Spinal cord (tissue), 9 donors: ENCODE measurements at regions not wholly inside any gene's neighbourhood (a gene's known extent, or its start where the extent isn't known, plus 50 kb on each side); places are given as distances from the start of the nearest gene placed in this dataset.
A peak's percentile ranks its signal among the peaks of the same experiment; 100 is the strongest.
"Not testable (repeated sequence)": the region's sequence is repeated elsewhere in the genome, so short reads cannot be mapped to it uniquely, and the experiment has no call there.

Source experiments
- DNase-seq, 6 donors: peaks; one replicate each; pipeline versions ENCODE4 v3.0.0 to v3.0.0-alpha.2; 2013 to 2015; ENCODE audit warnings: low spot score in 6 of 6, low read depth in 4 of 6
- H3K27ac ChIP-seq: one replicate; pipeline ENCODE4 v1.5.1; 2013; ENCODE audit warnings: low read depth, low read length, control low read depth
- H3K27me3 ChIP-seq: one replicate; pipeline ENCODE4 v1.6.1; 2013; ENCODE audit warnings: low read length; ENCODE audit not compliant: control insufficient read depth, insufficient read depth
- H3K36me3 ChIP-seq: one replicate; pipeline ENCODE4 v1.6.1; 2013; ENCODE audit warnings: low read length; ENCODE audit not compliant: control insufficient read depth, insufficient read depth
- H3K4me1 ChIP-seq: one replicate; pipeline ENCODE4 v1.6.1; 2013; ENCODE audit warnings: low read length; ENCODE audit not compliant: control insufficient read depth, insufficient read depth
- H3K4me3 ChIP-seq: one replicate; pipeline ENCODE4 v1.5.1; 2013; ENCODE audit warnings: low read depth, low read length, control low read depth
- H3K9me3 ChIP-seq: one replicate; pipeline ENCODE4 v1.6.1; 2013; ENCODE audit warnings: low read length; ENCODE audit not compliant: control insufficient read depth, insufficient read depth
- WGBS: methylation state at CpG from one replicate; pipeline ENCODE4 v1.1.5; 2013; ENCODE audit warnings: missing lambda C conversion rate; ENCODE audit not compliant: insufficient coverage; 5-methylcytosine and 5-hydroxymethylcytosine counted together
- donor health status: healthy.

DNA sequence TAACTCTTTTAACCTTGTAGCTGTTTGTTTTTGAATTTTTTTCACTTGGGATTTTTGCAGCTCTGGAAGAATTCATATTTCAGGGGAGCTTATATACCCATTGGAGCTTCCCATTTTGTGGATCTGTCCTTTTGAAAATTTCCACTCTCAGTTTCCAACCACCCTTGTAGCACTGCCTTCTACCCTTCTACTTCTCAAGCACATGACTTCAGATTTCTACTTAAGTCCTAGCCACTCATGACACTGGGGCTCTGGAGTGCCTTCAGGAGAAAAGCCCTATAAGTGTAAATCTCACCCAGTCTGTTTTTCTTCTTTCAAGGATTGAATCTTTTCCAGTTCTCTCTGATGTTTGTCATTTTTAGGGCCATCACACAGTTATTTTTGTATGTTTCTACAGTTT, 283.7 kb upstream of the KCNH7 start:
- Histone ChIP-seq H3K4me3 (no peak overlapping the region), H3K27ac (no peak overlapping the region), H3K4me1 (no peaks in the 10 kb centered on the region), H3K9me3 (no peaks in the 10 kb centered on the region), H3K27me3 (no peaks in the 10 kb centered on the region), H3K36me3 (no peaks in the 10 kb centered on the region)
- no peak for DNase-seq

DNA sequence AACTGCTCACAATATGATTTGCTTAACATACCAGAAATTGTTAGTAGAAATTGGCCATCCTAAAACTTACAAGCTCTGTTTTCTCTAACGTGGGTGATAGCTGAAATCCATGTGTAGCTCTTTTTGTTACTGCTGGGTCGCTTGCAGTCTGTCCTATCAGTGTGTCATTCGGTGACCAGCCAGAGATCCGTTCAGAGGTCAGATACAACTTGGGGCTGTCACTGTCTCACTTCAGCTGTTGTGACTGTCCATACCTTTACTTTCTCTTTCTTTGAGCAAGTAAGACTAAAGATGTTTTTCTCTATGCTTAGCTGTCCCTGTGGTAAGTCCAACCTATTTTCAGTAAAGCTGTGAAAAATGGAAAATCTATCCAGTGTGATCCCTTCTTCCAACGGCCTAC, 282.9 kb upstream of the KCNH7 start:
- DNase-seq: no peak
- Histone ChIP-seq H3K27ac (no peak overlapping the region), H3K4me3 (no peak overlapping the region), H3K27me3 (no peaks in the 10 kb centered on the region), H3K36me3 (no peaks in the 10 kb centered on the region), H3K4me1 (no peaks in the 10 kb centered on the region), H3K9me3 (no peaks in the 10 kb centered on the region)
- WGBS: 60% methylated on average over 1 of the region's 5 CpGs

DNA sequence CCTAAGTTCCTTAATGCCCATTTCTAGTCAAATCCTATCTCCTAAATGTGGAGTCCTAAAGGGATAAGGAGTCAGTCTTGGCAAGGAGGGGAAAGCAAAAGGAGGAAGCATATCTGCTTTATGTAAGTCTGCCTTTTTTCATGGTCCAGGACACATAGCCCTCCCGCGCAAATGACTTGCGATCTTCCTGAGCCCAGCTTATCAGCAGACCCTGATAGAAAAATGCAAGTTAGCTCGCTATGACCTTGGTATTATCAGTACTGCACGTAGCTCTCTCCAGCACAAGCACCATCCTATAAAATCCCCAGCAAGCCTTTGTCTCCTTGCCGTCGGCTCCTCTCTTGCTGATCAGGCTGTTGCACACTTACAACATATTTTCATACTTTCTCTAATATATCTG, 281.4 kb upstream of the KCNH7 start:
- WGBS: 79% methylated on average over 7 of the region's 7 CpGs
- H3K9me3 ChIP-seq: no peaks in the 10 kb centered on the region
- H3K36me3 ChIP-seq: no peaks in the 10 kb centered on the region
- no peak for DNase-seq
- no peak overlapping the region for H3K27ac ChIP-seq
- no peaks in the 10 kb centered on the region for H3K27me3 ChIP-seq
- no peak overlapping the region for H3K4me3 ChIP-seq
- H3K4me1 ChIP-seq: no peaks in the 10 kb centered on the region

DNA sequence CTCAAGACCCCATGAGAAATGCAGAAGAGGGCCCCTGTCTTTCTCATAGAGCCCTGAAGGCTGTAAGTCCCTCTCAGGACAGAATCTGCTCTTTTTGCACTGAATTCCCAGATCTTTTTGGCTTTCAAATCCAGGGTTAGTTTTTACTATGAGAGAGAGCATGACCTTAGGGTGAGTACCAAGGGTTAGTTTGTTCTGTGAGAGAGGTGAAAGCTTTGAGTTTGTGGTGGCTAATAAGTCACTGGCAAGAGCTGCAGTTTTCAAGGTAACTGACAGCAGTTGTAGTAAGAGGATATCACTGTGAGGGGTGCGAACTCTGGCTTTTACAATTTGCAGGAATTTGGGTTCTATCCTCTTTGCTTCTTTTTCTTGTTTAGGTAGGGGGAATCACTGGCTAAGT, 248.4 kb upstream of the KCNH7 start:
- Histone ChIP-seq H3K9me3 (no peaks in the 10 kb centered on the region), H3K36me3 (no peaks in the 10 kb centered on the region), H3K27me3 (no peaks in the 10 kb centered on the region), H3K4me1 (no peaks in the 10 kb centered on the region), H3K27ac (no peak overlapping the region), H3K4me3 (no peak overlapping the region)
- DNase-seq: no peak
- 100% methylated on average over 1 of the region's 1 CpG for WGBS

DNA sequence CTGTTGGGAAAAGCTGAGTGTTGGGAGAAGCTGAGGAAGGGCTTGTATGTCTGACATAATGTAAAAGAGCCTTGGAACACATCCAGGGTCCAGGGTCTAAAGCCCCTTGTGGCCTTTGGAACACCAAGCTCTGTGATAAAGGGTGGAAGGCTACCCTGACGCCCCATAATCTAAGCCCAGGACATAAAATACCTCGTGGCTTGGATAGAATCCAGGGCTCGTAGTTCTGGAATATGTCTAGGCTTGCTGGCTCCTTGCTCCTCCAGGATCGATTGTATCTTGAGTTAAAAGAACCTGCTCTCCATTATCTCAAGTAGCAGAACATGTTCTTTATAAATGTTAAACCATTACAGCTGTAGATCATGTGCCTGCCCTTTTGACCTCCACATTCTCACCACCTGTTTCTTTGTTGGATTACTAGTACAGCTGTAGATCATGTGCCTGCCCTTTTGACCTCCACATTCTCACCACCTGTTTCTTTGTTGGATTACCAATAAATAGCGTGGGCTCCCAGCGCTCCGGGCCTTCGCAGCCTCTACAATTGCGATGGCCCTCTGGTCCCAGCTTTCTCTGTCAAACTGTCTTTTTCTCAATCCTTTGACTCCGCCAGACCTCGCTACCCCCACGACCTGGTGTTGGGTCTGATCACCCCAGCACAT, 246.9 kb upstream of the KCNH7 start:
- WGBS: 63% methylated on average over 7 of the region's 12 CpGs
- H3K27ac ChIP-seq, H3K27me3 ChIP-seq, H3K36me3 ChIP-seq, H3K4me1 ChIP-seq, DNase-seq, H3K4me3 ChIP-seq, H3K9me3 ChIP-seq: not testable (repeated sequence)

DNA sequence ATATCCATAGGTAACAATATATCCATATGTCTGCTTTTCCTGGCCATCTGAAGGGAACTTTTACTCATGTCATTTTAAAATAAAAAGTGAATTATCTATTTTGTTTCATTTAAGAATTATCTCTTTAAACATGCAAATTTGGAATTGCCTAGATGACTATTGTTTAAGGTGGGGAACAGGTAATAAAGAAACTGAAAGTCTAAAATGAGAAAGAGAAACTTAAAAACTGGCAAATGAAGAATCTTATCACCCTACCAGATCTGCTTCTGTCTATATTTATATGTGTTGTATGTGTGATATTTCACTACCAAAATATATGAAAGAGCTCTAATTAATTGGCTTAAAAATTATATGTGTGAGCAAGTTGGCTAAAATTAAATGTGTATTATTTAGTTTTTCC, 243.2 kb upstream of the KCNH7 start:
- Histone ChIP-seq H3K4me1 (no peaks in the 10 kb centered on the region), H3K9me3 (no peaks in the 10 kb centered on the region)
- no peak for DNase-seq

DNA sequence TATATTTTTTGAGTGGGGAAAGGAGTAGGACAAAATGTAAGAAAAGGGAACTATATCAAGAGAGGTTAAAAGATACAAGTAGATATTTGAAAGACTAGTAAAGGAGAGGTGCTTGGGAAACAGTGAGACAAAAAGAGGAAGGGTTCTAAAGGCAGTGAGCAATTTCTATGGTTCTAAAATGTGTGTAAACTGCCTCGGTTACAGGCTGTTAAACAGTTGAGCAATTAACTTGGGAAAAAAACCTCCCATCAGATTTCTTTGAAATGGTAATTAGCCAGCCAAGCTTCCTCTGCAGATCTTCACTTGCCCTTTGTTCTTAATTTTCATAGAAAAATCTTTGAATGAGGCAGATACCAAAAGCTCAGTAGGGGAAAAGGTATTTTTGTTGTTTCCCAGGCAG, 238.7 kb upstream of the KCNH7 start:
- no peaks in the 10 kb centered on the region for H3K9me3 ChIP-seq
- DNase-seq: peak in 3 of 6 donors; percentile 9 to 73 (median 45)
- H3K27ac ChIP-seq: no peak overlapping the region
- H3K27me3 ChIP-seq: no peaks in the 10 kb centered on the region
- H3K36me3 ChIP-seq: no peaks in the 10 kb centered on the region
- H3K4me3 ChIP-seq: no peak overlapping the region
- no peaks in the 10 kb centered on the region for H3K4me1 ChIP-seq
- no CpG with 5 or more reads among the region's 1 CpG for WGBS

More for the DNA sequence above, 243.2 kb upstream of the KCNH7 start:
- no peak overlapping the region for H3K4me3 ChIP-seq
- H3K27me3 ChIP-seq: no peaks in the 10 kb centered on the region
- H3K36me3 ChIP-seq: no peaks in the 10 kb centered on the region
- no peak overlapping the region for H3K27ac ChIP-seq

DNA sequence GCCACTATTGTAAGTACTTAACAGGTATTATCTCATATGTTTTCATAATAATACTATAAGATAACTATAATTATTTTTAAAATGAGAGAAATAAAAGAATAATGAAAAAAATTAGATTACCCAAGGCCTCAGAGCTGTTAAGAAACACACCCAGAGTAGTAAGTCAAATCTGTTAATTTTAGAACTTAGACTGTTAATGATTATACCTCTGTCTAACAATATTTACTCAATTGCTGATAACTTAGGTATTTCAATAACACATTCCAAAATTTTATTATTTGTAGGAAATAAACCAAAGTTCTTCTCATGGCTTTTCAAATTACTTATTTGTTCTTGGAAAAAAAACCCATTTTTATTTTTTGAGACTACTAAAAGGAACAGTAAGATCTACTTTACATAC, 227.5 kb upstream of the KCNH7 start:
- H3K27ac ChIP-seq: no peak overlapping the region
- no peaks in the 10 kb centered on the region for H3K9me3 ChIP-seq
- H3K27me3 ChIP-seq: no peaks in the 10 kb centered on the region
- no peaks in the 10 kb centered on the region for H3K4me1 ChIP-seq
- no peak overlapping the region for H3K4me3 ChIP-seq
- no peak for DNase-seq
- H3K36me3 ChIP-seq: no peaks in the 10 kb centered on the region

GRCh38 chr2:163062524-163062923, 224.0 kb upstream of the KCNH7 start:
- Histone ChIP-seq H3K36me3 (no peaks in the 10 kb centered on the region), H3K27me3 (no peaks in the 10 kb centered on the region)

DNA sequence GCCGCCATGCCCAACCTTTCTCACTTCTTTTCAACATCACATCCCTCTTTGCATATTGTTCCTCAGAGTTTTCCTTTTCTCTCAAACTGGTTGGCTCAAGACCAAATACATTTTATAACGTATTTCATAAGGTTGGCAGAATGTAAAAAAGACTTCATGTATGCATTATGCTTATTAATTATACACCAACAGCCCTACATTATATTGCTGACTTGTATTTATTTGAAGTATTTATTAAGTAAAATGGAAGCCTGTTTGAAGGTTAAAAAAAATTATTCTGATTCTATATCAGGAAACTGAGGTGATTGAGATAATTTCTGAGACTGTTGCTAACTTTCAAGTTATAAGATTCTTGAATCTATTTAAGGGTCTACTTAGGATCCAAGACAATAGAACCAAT, 208.0 kb upstream of the KCNH7 start:
- Histone ChIP-seq H3K4me3 (no peak overlapping the region), H3K9me3 (no peaks in the 10 kb centered on the region), H3K27me3 (no peaks in the 10 kb centered on the region), H3K27ac (no peak overlapping the region), H3K4me1 (no peaks in the 10 kb centered on the region), H3K36me3 (no peaks in the 10 kb centered on the region)
- WGBS: no CpG with 5 or more reads among the region's 2 CpGs
- DNase-seq: no peak

More at GRCh38 chr2:163062524-163062923, 224.0 kb upstream of the KCNH7 start:
- 100% methylated on average over 1 of the region's 3 CpGs for WGBS
- DNase-seq: no peak
- no peaks in the 10 kb centered on the region for H3K9me3 ChIP-seq
- H3K4me3 ChIP-seq: no peak overlapping the region
- H3K4me1 ChIP-seq: no peaks in the 10 kb centered on the region
- H3K27ac ChIP-seq: no peak overlapping the region
